ENCODE measurements at regions not wholly inside any gene's neighbourhood (a gene's known extent, or its start where the extent isn't known, plus 50 kb on each side); places are given as distances from the start of the nearest gene placed in this dataset.

GRCh38 chr18:44227501-44227900 is 453.2 kb upstream of the SETBP1 start:
- TF ChIP-seq SIN3A (IDR thresholded peaks at IDR 0.05; ENCODE audit: borderline replicate concordance, insufficient read depth, low read length) (no peak), TAF1 (IDR thresholded peaks at IDR 0.05; ENCODE audit: borderline replicate concordance, insufficient read depth, low read length) (no peak), POLR2AphosphoS5 (IDR thresholded peaks at IDR 0.05; ENCODE audit: low read depth, low read length) (no peak)

Data from PFSK-1 (cell line).